Neural progenitor cell (in vitro differentiated cells): ENCODE measurements at regions not wholly inside any gene's neighbourhood (a gene's known extent, or its start where the extent isn't known, plus 50 kb on each side); places are given as distances from the start of the nearest gene placed in this dataset.
"Not testable (repeated sequence)": the region's sequence is repeated elsewhere in the genome, so short reads cannot be mapped to it uniquely, and the experiment has no call there.

Experiments used
- DNase-seq: peaks from one replicate; pipeline ENCODE4 v3.0.0-alpha.2; 2016; ENCODE audit warnings: low spot score
- H2AFZ ChIP-seq: fragments of 200-600 bp; sonication (generic); replicated peaks from 2 replicates; pipeline ENCODE4 v1.6.1; 2016; ENCODE audit warnings: antibody characterized with exemption
- H3F3A ChIP-seq: fragments of 200-600 bp; sonication (generic); 2 replicates; pipeline ENCODE4 v1.6.1; 2016; ENCODE audit warnings: antibody characterized with exemption, low read depth
- H3K27ac ChIP-seq: fragments of 200-600 bp; sonication (generic); 2 replicates; pipeline ENCODE4 v1.5.1; 2016; ENCODE audit warnings: mild to moderate bottlenecking
- H3K27me3 ChIP-seq: fragments of 200-600 bp; sonication (generic); 2 replicates; pipeline ENCODE4 v1.6.1; 2016; ENCODE audit warnings: mild to moderate bottlenecking, moderate library complexity
- H3K36me3 ChIP-seq: fragments of 200-600 bp; sonication (generic); 2 replicates; pipeline ENCODE4 v1.5.1; 2016
- H3K4me1 ChIP-seq: fragments of 200-600 bp; sonication (generic); 2 replicates; pipeline ENCODE4 v1.6.1; 2016; ENCODE audit warnings: mixed run types
- H3K4me2 ChIP-seq: fragments of 200-600 bp; sonication (generic); 2 replicates; pipeline ENCODE4 v1.6.1; 2016
- H3K4me3 ChIP-seq: fragments of 200-600 bp; sonication (generic); 2 replicates; pipeline ENCODE4 v1.5.1; 2016
- H3K79me2 ChIP-seq: fragments of 200-600 bp; sonication (generic); 2 replicates; pipeline ENCODE4 v1.6.1; 2016; ENCODE audit warnings: low read depth
- H3K9ac ChIP-seq: fragments of 200-600 bp; sonication (generic); 2 replicates; pipeline ENCODE4 v1.6.1; 2016
- H3K9me3 ChIP-seq: fragments of 200-600 bp; sonication (generic); 2 replicates; pipeline ENCODE4 v1.5.1; 2016; ENCODE audit warnings: low read depth
- H4K20me1 ChIP-seq: fragments of 200-600 bp; sonication (generic); 2 replicates; pipeline ENCODE4 v1.6.1; 2016; ENCODE audit warnings: low read depth
- H3K27ac Mint-ChIP-seq: 3 replicates; pipeline ENCODE4 v1.8.0; 2021; ENCODE audit warnings: mixed read lengths
- H3K27me3 Mint-ChIP-seq: 2 replicates; pipeline ENCODE4 v1.8.0; 2022; ENCODE audit warnings: low read depth, mild to moderate bottlenecking, inconsistent platforms, moderate library complexity, mixed read lengths; ENCODE audit not compliant: insufficient read depth
- H3K36me3 Mint-ChIP-seq: 3 replicates; pipeline ENCODE4 v1.8.0; 2021; ENCODE audit warnings: mixed read lengths
- H3K4me1 Mint-ChIP-seq: 3 replicates; pipeline ENCODE4 v1.8.0; 2021; ENCODE audit warnings: mixed read lengths
- H3K4me3 Mint-ChIP-seq: 3 replicates; pipeline ENCODE4 v1.8.0; 2021; ENCODE audit warnings: mild to moderate bottlenecking, moderate library complexity, mixed read lengths
- H3K9me3 Mint-ChIP-seq: 3 replicates; pipeline ENCODE4 v1.8.0; 2020; ENCODE audit warnings: mixed read lengths
- CTCF ChIP-seq: fragments of 200-600 bp; sonication (generic); IDR thresholded peaks from 2 replicates; pipeline ENCODE4 v1.5.1; 2017; ENCODE audit warnings: antibody characterized with exemption, mild to moderate bottlenecking
- EZH2 ChIP-seq: fragments of 200-600 bp; sonication (generic); IDR thresholded peaks from 2 replicates; pipeline ENCODE4 v1.6.1; 2017; ENCODE audit warnings: antibody characterized with exemption, mild to moderate bottlenecking, moderate library complexity
- EZH2phosphoT487 ChIP-seq: fragments of 200-600 bp; sonication (generic); IDR thresholded peaks from 2 replicates; pipeline ENCODE4 v1.6.1; 2017; ENCODE audit warnings: antibody characterized with exemption

- no peak overlapping the region for H3K9ac ChIP-seq
- no peaks in the 10 kb centered on the region for H4K20me1 ChIP-seq
- Mint-ChIP-seq H3K27ac (no peak overlapping the region), H3K27me3 (peaks cover 2% of the 10 kb centered on the region), H3K4me1 (peaks cover 5% of the 10 kb centered on the region), H3K9me3 (peaks cover 13% of the 10 kb centered on the region), H3K4me3 (no peak overlapping the region), H3K36me3 (peaks cover 9% of the 10 kb centered on the region)
- DNase-seq = no peak
- no peak for TF ChIP-seq EZH2phosphoT487
- TF ChIP-seq CTCF = no peak
- no peak for TF ChIP-seq EZH2
- H3K4me2 ChIP-seq = no peak overlapping the region
- no peaks in the 10 kb centered on the region for H3K4me1 ChIP-seq
- H2AFZ ChIP-seq = no peak overlapping the region
- H3K27ac ChIP-seq = no peak overlapping the region
- no peaks in the 10 kb centered on the region for H3K36me3 ChIP-seq
- H3K4me3 ChIP-seq = no peak overlapping the region
- no peaks in the 10 kb centered on the region for H3K79me2 ChIP-seq
- H3F3A ChIP-seq = peaks cover 6% of the 10 kb centered on the region
- H3K27me3 ChIP-seq = no peaks in the 10 kb centered on the region
- H3K9me3 ChIP-seq = no peaks in the 10 kb centered on the region
These were observed 118.1 kb upstream of the CHD2 start for GRCh38 chr15:92781925-92782453.

DNA sequence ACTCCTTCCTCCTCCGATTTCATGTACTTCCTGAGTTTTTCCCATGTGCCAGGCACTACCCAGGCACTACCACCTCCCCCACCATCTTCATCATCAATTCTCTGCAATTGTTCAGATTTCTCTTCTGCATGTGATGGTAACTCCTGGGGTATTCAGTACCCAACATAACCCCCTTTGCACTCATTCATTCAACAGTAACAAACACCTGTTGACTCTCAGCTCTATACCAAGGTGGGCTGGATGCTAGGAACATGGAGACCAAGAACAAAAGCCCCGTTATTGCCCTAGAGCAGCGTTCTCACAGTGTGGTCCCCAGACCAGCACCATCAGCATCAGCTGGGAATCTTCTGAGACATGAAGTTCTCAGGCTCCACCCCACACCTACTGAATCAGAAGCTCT, 113.0 kb upstream of the CHD2 start:
- H3K4me1 Mint-ChIP-seq = no peaks in the 10 kb centered on the region
- Histone ChIP-seq H3K4me1 (no peaks in the 10 kb centered on the region), H2AFZ (no peak overlapping the region), H3K4me2 (no peak overlapping the region), H3F3A (no peaks in the 10 kb centered on the region), H3K4me3 (no peak overlapping the region), H3K36me3 (no peaks in the 10 kb centered on the region), H3K27me3 (no peaks in the 10 kb centered on the region), H3K27ac (no peak overlapping the region), H3K9me3 (no peaks in the 10 kb centered on the region), H3K9ac (no peak overlapping the region), H3K79me2 (no peaks in the 10 kb centered on the region), H4K20me1 (no peaks in the 10 kb centered on the region)
- H3K27ac Mint-ChIP-seq = no peak overlapping the region
- H3K4me3 Mint-ChIP-seq = no peak overlapping the region
- TF ChIP-seq CTCF (no peak), EZH2phosphoT487 (no peak), EZH2 (no peak)
- DNase-seq = no peak
- H3K27me3 Mint-ChIP-seq = no peaks in the 10 kb centered on the region
- peaks cover 8% of the 10 kb centered on the region for H3K36me3 Mint-ChIP-seq
- H3K9me3 Mint-ChIP-seq = peaks cover 2% of the 10 kb centered on the region

DNA sequence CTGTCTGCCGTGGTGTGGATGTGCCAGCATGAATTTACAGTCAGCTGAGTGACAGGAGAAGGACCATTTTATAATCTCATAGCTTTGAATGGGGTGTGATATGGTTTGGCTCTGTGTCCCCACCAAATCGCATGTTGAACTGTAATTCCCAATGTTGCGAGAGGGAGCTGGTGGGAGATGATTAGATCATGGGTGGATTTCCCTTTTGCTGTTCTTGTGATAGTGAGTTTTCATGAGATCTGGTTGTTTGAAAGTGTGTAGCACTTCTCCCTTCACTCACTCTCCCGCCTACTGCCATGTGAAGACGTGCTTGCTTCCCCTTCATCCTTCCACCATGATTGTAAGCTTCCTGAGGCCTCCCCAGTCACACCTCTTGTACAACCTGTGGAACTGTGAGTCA, 111.9 kb upstream of the CHD2 start:
- H3K9ac ChIP-seq = no peak overlapping the region
- no peak overlapping the region for H3K4me3 Mint-ChIP-seq
- no peaks in the 10 kb centered on the region for H3K36me3 ChIP-seq
- H3K27ac ChIP-seq = no peak overlapping the region
- no peaks in the 10 kb centered on the region for H4K20me1 ChIP-seq
- no peaks in the 10 kb centered on the region for H3K4me1 ChIP-seq
- no peaks in the 10 kb centered on the region for H3K9me3 Mint-ChIP-seq
- no peak overlapping the region for H3K4me2 ChIP-seq
- H2AFZ ChIP-seq = no peak overlapping the region
- TF ChIP-seq CTCF (no peak), EZH2 (no peak)
- H3K4me3 ChIP-seq = no peak overlapping the region
- H3F3A ChIP-seq = no peaks in the 10 kb centered on the region
- H3K27me3 ChIP-seq = no peaks in the 10 kb centered on the region
- H3K9me3 ChIP-seq = no peaks in the 10 kb centered on the region
- no peaks in the 10 kb centered on the region for H3K79me2 ChIP-seq
- no peaks in the 10 kb centered on the region for H3K27me3 Mint-ChIP-seq
- no peak for DNase-seq
- H3K27ac Mint-ChIP-seq = no peak overlapping the region
- peaks cover 7% of the 10 kb centered on the region for H3K36me3 Mint-ChIP-seq
- no peaks in the 10 kb centered on the region for H3K4me1 Mint-ChIP-seq

DNA sequence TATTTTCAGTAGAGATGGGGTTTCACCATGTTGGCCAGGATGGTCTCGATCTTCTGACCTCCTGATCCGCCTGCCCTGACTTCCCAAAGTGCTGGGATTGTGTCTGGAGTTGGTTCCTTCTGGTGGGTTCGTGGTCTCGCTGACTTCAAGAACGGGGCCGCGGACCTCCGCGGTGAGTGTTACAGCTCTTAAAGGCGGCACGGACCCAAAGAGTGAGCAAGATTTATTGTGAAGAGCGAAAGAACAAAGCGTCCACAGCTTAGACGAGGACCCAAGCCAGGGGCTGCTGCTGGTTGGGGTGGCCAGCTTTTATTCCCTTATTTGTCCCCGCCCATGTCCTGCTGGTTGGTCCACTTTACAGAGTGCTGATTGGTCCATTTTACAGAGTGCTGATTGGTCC, 111.3 kb upstream of the CHD2 start:
- not testable (repeated sequence) for H3K36me3 ChIP-seq, H3K4me3 Mint-ChIP-seq, H3K9me3 Mint-ChIP-seq, H3K4me3 ChIP-seq, H3K4me1 ChIP-seq, DNase-seq, H3K4me1 Mint-ChIP-seq, H4K20me1 ChIP-seq, H3K27ac Mint-ChIP-seq, H3K79me2 ChIP-seq, H3K36me3 Mint-ChIP-seq, H2AFZ ChIP-seq, H3K4me2 ChIP-seq, H3F3A ChIP-seq, H3K27me3 ChIP-seq, H3K27me3 Mint-ChIP-seq, H3K27ac ChIP-seq, H3K9me3 ChIP-seq, H3K9ac ChIP-seq
